HEK293 (cell line): ENCODE measurements at regions not wholly inside any gene's neighbourhood (a gene's known extent, or its start where the extent isn't known, plus 50 kb on each side); places are given as distances from the start of the nearest gene placed in this dataset.

Experiments
- CTCF ChIA-PET: fragments of 350-600 bp; formaldehyde crosslinking; extraction: SDS; loops from one replicate; lab custom pipeline; 2021; ENCODE audit warnings: antibody characterized with exemption; lab: Yijun Ruan, JAX
- POLR2A ChIA-PET: fragments of 300-600 bp; formaldehyde crosslinking; extraction: SDS; loops from one replicate; lab custom pipeline; 2020; ENCODE audit warnings: antibody characterized with exemption, inconsistent platforms; lab: Yijun Ruan, JAX
- H3K27ac ChIP-seq: fragments of 200-500 bp; sonication (Bioruptor generic); 2 replicates; pipeline ENCODE4 v1.5.1; 2014; ENCODE audit warnings: low read depth, low read length, control low read depth, inconsistent platforms; ENCODE audit errors: extremely low read depth
- H3K36me3 ChIP-seq, 2 experiments: fragments of 200-500 bp in 1 of 2; sonication (Bioruptor generic) in 1 of 2; 1 replicate in 1 of 2; 2 replicates in 1 of 2; pipeline ENCODE4 v1.5.1; 2014 to 2017; ENCODE audit warnings: inconsistent platforms in 2 of 2, low read length in 2 of 2; ENCODE audit not compliant: control insufficient read depth in 2 of 2, insufficient read depth in 1 of 2
- H3K4me1 ChIP-seq: fragments of 200-500 bp; sonication (Bioruptor generic); 2 replicates; pipeline ENCODE4 v1.5.1; 2014; ENCODE audit warnings: mild to moderate bottlenecking, low read length, inconsistent platforms; ENCODE audit not compliant: control insufficient read depth, insufficient read depth
- H3K4me3 ChIP-seq: 2 replicates; pipeline ENCODE4 v1.5.1; 2011; ENCODE audit warnings: low read depth, mild to moderate bottlenecking, control low read depth, low read length, moderate library complexity
- H3K9me3 ChIP-seq: fragments of 200-500 bp; sonication (Bioruptor generic); 2 replicates; pipeline ENCODE4 v1.5.1; 2014; ENCODE audit warnings: low read depth, low read length, inconsistent platforms; ENCODE audit not compliant: control insufficient read depth, insufficient read depth
- ATF2 ChIP-seq: fragments of 450-650 bp; formaldehyde crosslinking; IDR thresholded peaks from 2 replicates; pipeline ENCODE4 v1.5.1; 2016; ENCODE audit warnings: missing biosample characterization, missing genetic modification characterization, low read depth
- BCL11A ChIP-seq: fragments of 450-650 bp; formaldehyde crosslinking; IDR thresholded peaks from 2 replicates; pipeline ENCODE4 v1.5.1; 2016; ENCODE audit warnings: low read depth, missing biosample characterization, missing genetic modification characterization
- EGR2 ChIP-seq: fragments of 450-650 bp; formaldehyde crosslinking; IDR thresholded peaks from 2 replicates; pipeline ENCODE4 v1.5.1; 2016; ENCODE audit warnings: low read depth, missing biosample characterization, missing genetic modification characterization
- HIC1 ChIP-seq: fragments of 450-650 bp; formaldehyde crosslinking; IDR thresholded peaks from 2 replicates; pipeline ENCODE4 v1.5.1; 2016; ENCODE audit warnings: missing biosample characterization, missing genetic modification characterization
- IKZF3 ChIP-seq: fragments of 450-650 bp; IDR thresholded peaks from 2 replicates; pipeline ENCODE4 v1.5.0; 2018; ENCODE audit warnings: missing biosample characterization, mild to moderate bottlenecking, missing genetic modification characterization, moderate library complexity
- KLF1 ChIP-seq: fragments of 450-650 bp; formaldehyde crosslinking; IDR thresholded peaks from 2 replicates; pipeline ENCODE4 v1.5.1; 2016; ENCODE audit warnings: missing biosample characterization, missing genetic modification characterization
- MZF1 ChIP-seq: fragments of 450-650 bp; formaldehyde crosslinking; IDR thresholded peaks from 2 replicates; pipeline ENCODE4 v1.5.1; 2017; ENCODE audit warnings: missing biosample characterization, missing genetic modification characterization, borderline replicate concordance
- PRDM10 ChIP-seq: fragments of 450-650 bp; formaldehyde crosslinking; IDR thresholded peaks from 2 replicates; pipeline ENCODE4 v1.5.1; 2016; ENCODE audit warnings: missing biosample characterization, missing genetic modification characterization
- RBAK ChIP-seq: fragments of 450-650 bp; formaldehyde crosslinking; IDR thresholded peaks from 2 replicates; pipeline ENCODE4 v1.5.1; 2016; ENCODE audit warnings: missing biosample characterization, missing genetic modification characterization
- ZBTB17 ChIP-seq: fragments of 450-650 bp; formaldehyde crosslinking; IDR thresholded peaks from 2 replicates; pipeline ENCODE4 v1.5.1; 2016; ENCODE audit warnings: missing biosample characterization, missing genetic modification characterization
- ZNF133 ChIP-seq: fragments of 450-650 bp; formaldehyde crosslinking; IDR thresholded peaks from 2 replicates; pipeline ENCODE4 v1.5.1; 2016; ENCODE audit warnings: missing biosample characterization, missing genetic modification characterization
- ZNF292 ChIP-seq: fragments of 450-650 bp; formaldehyde crosslinking; IDR thresholded peaks from 2 replicates; pipeline ENCODE4 v1.5.1; 2016; ENCODE audit warnings: low read depth, missing biosample characterization, missing genetic modification characterization, borderline replicate concordance
- ZNF391 ChIP-seq: fragments of 450-650 bp; formaldehyde crosslinking; IDR thresholded peaks from 2 replicates; pipeline ENCODE4 v1.5.1; 2016; ENCODE audit warnings: low read depth, missing biosample characterization, missing genetic modification characterization, borderline replicate concordance
- ZNF416 ChIP-seq: fragments of 450-650 bp; formaldehyde crosslinking; IDR thresholded peaks from 2 replicates; pipeline ENCODE4 v1.5.1; 2016; ENCODE audit warnings: missing biosample characterization, missing genetic modification characterization
- ZNF423 ChIP-seq: fragments of 450-650 bp; formaldehyde crosslinking; IDR thresholded peaks from 2 replicates; pipeline ENCODE4 v1.5.1; 2016; ENCODE audit warnings: missing biosample characterization, missing genetic modification characterization
- ZNF48 ChIP-seq: fragments of 450-650 bp; formaldehyde crosslinking; IDR thresholded peaks from 2 replicates; pipeline ENCODE4 v1.5.1; 2016; ENCODE audit warnings: missing biosample characterization, missing genetic modification characterization
- ZNF529 ChIP-seq: fragments of 450-650 bp; formaldehyde crosslinking; IDR thresholded peaks from 2 replicates; pipeline ENCODE4 v1.5.1; 2017; ENCODE audit warnings: missing genetic modification characterization, missing biosample characterization; ENCODE audit not compliant: insufficient replicate concordance
- ZNF585B ChIP-seq: fragments of 450-650 bp; formaldehyde crosslinking; IDR thresholded peaks from 2 replicates; pipeline ENCODE4 v1.5.1; 2016; ENCODE audit warnings: missing biosample characterization, missing genetic modification characterization
- ZNF610 ChIP-seq: fragments of 450-650 bp; formaldehyde crosslinking; IDR thresholded peaks from 2 replicates; pipeline ENCODE4 v1.5.1; 2016; ENCODE audit warnings: missing biosample characterization, missing genetic modification characterization, borderline replicate concordance
- ZNF658 ChIP-seq: fragments of 450-650 bp; formaldehyde crosslinking; IDR thresholded peaks from 2 replicates; pipeline ENCODE4; 2016; ENCODE audit warnings: missing biosample characterization, missing genetic modification characterization
- ZNF785 ChIP-seq: fragments of 450-650 bp; formaldehyde crosslinking; IDR thresholded peaks from 2 replicates; pipeline ENCODE4 v1.5.1; 2016; ENCODE audit warnings: missing biosample characterization, missing genetic modification characterization
- ZNF837 ChIP-seq: fragments of 450-650 bp; formaldehyde crosslinking; IDR thresholded peaks from 2 replicates; pipeline ENCODE4 v1.5.1; 2016; ENCODE audit warnings: missing biosample characterization, missing genetic modification characterization
- TF ChIP-seq, protein P1 (sequence below): fragments of 450-650 bp; formaldehyde crosslinking; IDR thresholded peaks from 2 replicates; pipeline ENCODE4 v1.5.1; 2016; ENCODE audit warnings: missing biosample characterization, missing genetic modification characterization

GRCh38 chr2:72003124-72003523 lies 144.5 kb downstream of the CYP26B1 start:
- CTCF ChIA-PET = interaction anchor here (1.1 kb wide), 1 partner anchor 8 kb away, joined by 7 read pairs; no protein-coding TSS in a partner anchor

DNA sequence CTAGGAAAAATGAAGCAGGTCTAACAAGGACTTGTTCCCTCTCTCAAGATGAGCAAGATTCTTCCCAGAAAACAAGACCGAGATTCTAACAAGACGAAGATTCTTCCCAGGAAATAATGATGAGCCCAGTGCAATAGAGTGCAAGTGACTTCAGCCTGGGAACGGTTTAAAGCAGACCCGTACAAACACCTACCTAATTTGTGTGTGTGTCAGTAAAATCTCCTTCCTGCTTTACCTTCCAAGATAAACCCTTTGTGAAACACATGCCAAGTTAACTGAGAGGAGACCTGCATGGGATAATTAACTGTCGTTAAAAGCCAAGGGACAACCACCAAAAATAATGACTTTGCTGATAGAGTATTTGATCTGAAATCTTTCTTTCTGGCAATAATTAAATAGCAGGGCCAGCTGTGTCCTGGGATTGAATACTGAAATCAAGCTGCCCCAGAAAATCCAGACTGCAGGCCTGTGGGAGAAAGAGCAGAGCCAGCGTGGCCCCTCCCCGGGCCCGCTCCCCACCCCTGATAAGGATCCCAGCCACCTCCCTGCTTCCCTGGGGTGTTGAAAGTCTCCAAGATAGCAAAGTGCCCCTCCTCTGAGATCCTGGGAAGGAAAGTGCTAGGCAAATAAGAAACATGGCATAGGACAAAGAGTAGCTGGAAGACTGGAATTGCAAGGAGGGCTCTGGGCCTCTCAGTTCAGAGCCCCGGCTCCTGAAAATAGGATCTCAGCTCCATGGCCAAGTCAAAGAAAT lies 145.5 kb downstream of the CYP26B1 start:
- Histone ChIP-seq H3K9me3 (no peaks in the 10 kb centered on the region), H3K4me3 (no peak overlapping the region), H3K27ac (no peak overlapping the region)
- TF ChIP-seq MZF1 (no peak), KLF1 (tag by site-specific recombination) (peak; percentile 73)
- TF ChIP-seq, all 188 proteins: peak for 1
- ChIA-PET POLR2A (no interaction called here), CTCF (interaction anchor here (0.6 kb wide), 1 partner anchor 93 kb away, joined by 3 read pairs; no protein-coding TSS in a partner anchor)
- H3K4me1 ChIP-seq = no peaks in the 10 kb centered on the region
- H3K36me3 ChIP-seq = no peaks in the 10 kb centered on the region

More at GRCh38 chr2:72003124-72003523, 144.5 kb downstream of the CYP26B1 start:
- no peaks in the 10 kb centered on the region for H3K4me1 ChIP-seq
- H3K4me3 ChIP-seq = no peak overlapping the region
- no peak for TF ChIP-seq ZNF658 (tag by site-specific recombination)
- TF ChIP-seq ZNF423 (tag by site-specific recombination) = no peak
- no peak for TF ChIP-seq ATF2 (tag by site-specific recombination)
- TF ChIP-seq ZNF610 = no peak
- TF ChIP-seq IKZF3 (tag by site-specific recombination) = no peak
- no peak for TF ChIP-seq EGR2
- TF ChIP-seq HIC1 (tag by site-specific recombination) = no peak
- no peak for TF ChIP-seq ZBTB17
- no peaks in the 10 kb centered on the region for H3K9me3 ChIP-seq
- POLR2A ChIA-PET = no interaction called here
- no peaks in the 10 kb centered on the region for H3K36me3 ChIP-seq
- H3K27ac ChIP-seq = no peak overlapping the region

GRCh38 chr2:72000110-72000509 lies 147.6 kb downstream of the CYP26B1 start:
- H3K27ac ChIP-seq = no peak overlapping the region

More at GRCh38 chr2:72000110-72000509, 147.6 kb downstream of the CYP26B1 start:
- ChIA-PET POLR2A (no interaction called here), CTCF (no interaction called here)
- no peaks in the 10 kb centered on the region for H3K9me3 ChIP-seq
- TF ChIP-seq ZNF133 (no peak), ZBTB17 (no peak), ZNF416 (tag by site-specific recombination) (no peak), ZNF423 (tag by site-specific recombination) (no peak), RBAK (no peak), ZNF585B (no peak), BCL11A (tag by site-specific recombination) (no peak), ZNF529 (no peak), ZNF48 (no peak), ZNF785 (tag by site-specific recombination) (no peak), PRDM10 (tag by site-specific recombination) (no peak), ZNF391 (tag by site-specific recombination) (no peak), ZNF292 (tag by site-specific recombination) (no peak), ZNF837 (tag by site-specific recombination) (no peak)
- TF ChIP-seq, protein P1, sequence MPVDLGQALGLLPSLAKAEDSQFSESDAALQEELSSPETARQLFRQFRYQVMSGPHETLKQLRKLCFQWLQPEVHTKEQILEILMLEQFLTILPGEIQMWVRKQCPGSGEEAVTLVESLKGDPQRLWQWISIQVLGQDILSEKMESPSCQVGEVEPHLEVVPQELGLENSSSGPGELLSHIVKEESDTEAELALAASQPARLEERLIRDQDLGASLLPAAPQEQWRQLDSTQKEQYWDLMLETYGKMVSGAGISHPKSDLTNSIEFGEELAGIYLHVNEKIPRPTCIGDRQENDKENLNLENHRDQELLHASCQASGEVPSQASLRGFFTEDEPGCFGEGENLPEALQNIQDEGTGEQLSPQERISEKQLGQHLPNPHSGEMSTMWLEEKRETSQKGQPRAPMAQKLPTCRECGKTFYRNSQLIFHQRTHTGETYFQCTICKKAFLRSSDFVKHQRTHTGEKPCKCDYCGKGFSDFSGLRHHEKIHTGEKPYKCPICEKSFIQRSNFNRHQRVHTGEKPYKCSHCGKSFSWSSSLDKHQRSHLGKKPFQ = no peak
- H3K4me3 ChIP-seq = no peak overlapping the region
- no peaks in the 10 kb centered on the region for H3K36me3 ChIP-seq
- no peaks in the 10 kb centered on the region for H3K4me1 ChIP-seq
